ENCODE measurements at regions not wholly inside any gene's neighbourhood (a gene's known extent, or its start where the extent isn't known, plus 50 kb on each side); places are given as distances from the start of the nearest gene placed in this dataset.

GRCh38 chr2:187224989-187225388 is 223.1 kb downstream of the CALCRL start:
- dilution Hi-C loops (cut with MboI; ENCODE audit: extremely low pct_ligation_motif_present, low sequenced_read_pairs), result no loop called here
- H4K20me1 ChIP-seq (ENCODE audit: control insufficient read depth, extremely low read depth, insufficient read depth, low read length), result no peaks in the 10 kb centered on the region
- DNase-seq (ENCODE audit: low read depth, low spot score), result no peak

GRCh38 chr2:187220071-187220470 is 228.0 kb downstream of the CALCRL start:
- Histone ChIP-seq H3K4me1 (ENCODE audit: control insufficient read depth, extremely low read depth, insufficient read depth, low read length) (no peaks in the 10 kb centered on the region), H3K36me3 (ENCODE audit: control insufficient read depth in 2 of 2, extremely low read depth in 1 of 2, insufficient read depth in 2 of 2, low read length in 2 of 2) (no peaks in the 10 kb centered on the region), H3K9me1 (ENCODE audit: control insufficient read depth, extremely low read depth, insufficient read depth, low read length) (no peaks in the 10 kb centered on the region), H3K27me3 (ENCODE audit: control insufficient read depth, extremely low read depth, insufficient read depth, low read length) (no peaks in the 10 kb centered on the region), H3K4me3 (ENCODE audit: control insufficient read depth in 2 of 3, extremely low read depth in 1 of 3, insufficient read depth in 2 of 3, low read depth in 1 of 3, low read length in 3 of 3) (no peak overlapping the region), H4K20me1 (ENCODE audit: control insufficient read depth, extremely low read depth, insufficient read depth, low read length) (no peaks in the 10 kb centered on the region), H3K79me2 (ENCODE audit: control insufficient read depth, insufficient read depth, low read length) (no peaks in the 10 kb centered on the region), H3K4me2 (ENCODE audit: control insufficient read depth, extremely low read depth, insufficient read depth, low read depth, low read length) (no peak overlapping the region), H3K9me3 (ENCODE audit: control insufficient read depth, low read depth, low read length) (no peaks in the 10 kb centered on the region), H3K27ac (ENCODE audit: control insufficient read depth, insufficient read depth, low read length) (no peak overlapping the region), H2AFZ (ENCODE audit: control insufficient read depth, low read length) (no peak overlapping the region), H3K9ac (ENCODE audit: control insufficient read depth, extremely low read depth, insufficient read depth, low read length) (no peak overlapping the region)
- dilution Hi-C loops (cut with MboI; ENCODE audit: extremely low pct_ligation_motif_present, low sequenced_read_pairs), result no loop called here
- no peak for DNase-seq (ENCODE audit: low read depth, low spot score)
- TF ChIP-seq, protein P1, sequence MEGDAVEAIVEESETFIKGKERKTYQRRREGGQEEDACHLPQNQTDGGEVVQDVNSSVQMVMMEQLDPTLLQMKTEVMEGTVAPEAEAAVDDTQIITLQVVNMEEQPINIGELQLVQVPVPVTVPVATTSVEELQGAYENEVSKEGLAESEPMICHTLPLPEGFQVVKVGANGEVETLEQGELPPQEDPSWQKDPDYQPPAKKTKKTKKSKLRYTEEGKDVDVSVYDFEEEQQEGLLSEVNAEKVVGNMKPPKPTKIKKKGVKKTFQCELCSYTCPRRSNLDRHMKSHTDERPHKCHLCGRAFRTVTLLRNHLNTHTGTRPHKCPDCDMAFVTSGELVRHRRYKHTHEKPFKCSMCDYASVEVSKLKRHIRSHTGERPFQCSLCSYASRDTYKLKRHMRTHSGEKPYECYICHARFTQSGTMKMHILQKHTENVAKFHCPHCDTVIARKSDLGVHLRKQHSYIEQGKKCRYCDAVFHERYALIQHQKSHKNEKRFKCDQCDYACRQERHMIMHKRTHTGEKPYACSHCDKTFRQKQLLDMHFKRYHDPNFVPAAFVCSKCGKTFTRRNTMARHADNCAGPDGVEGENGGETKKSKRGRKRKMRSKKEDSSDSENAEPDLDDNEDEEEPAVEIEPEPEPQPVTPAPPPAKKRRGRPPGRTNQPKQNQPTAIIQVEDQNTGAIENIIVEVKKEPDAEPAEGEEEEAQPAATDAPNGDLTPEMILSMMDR (optimal IDR thresholded peaks at IDR 0.05 in 1 of 3, IDR thresholded peaks at IDR 0.05 in 1 of 3, conservative IDR thresholded peaks at IDR 0.05 in 1 of 3; ENCODE audit: extremely low read depth in 1 of 3, insufficient read depth in 2 of 3, low read length in 3 of 3), result no peak
- no peak for TF ChIP-seq EZH2 (IDR thresholded peaks at IDR 0.05; ENCODE audit: low read length)
- no peak for FAIRE-seq

More at GRCh38 chr2:187224989-187225388, 223.1 kb downstream of the CALCRL start:
- Histone ChIP-seq H3K27ac (ENCODE audit: control insufficient read depth, insufficient read depth, low read length) (no peak overlapping the region), H3K9me1 (ENCODE audit: control insufficient read depth, extremely low read depth, insufficient read depth, low read length) (no peaks in the 10 kb centered on the region), H3K9me3 (ENCODE audit: control insufficient read depth, low read depth, low read length) (no peaks in the 10 kb centered on the region), H3K27me3 (ENCODE audit: control insufficient read depth, extremely low read depth, insufficient read depth, low read length) (no peaks in the 10 kb centered on the region), H3K4me3 (ENCODE audit: control insufficient read depth in 2 of 3, extremely low read depth in 1 of 3, insufficient read depth in 2 of 3, low read depth in 1 of 3, low read length in 3 of 3) (no peak overlapping the region), H3K9ac (ENCODE audit: control insufficient read depth, extremely low read depth, insufficient read depth, low read length) (no peak overlapping the region), H3K4me1 (ENCODE audit: control insufficient read depth, extremely low read depth, insufficient read depth, low read length) (no peaks in the 10 kb centered on the region), H3K36me3 (ENCODE audit: control insufficient read depth in 2 of 2, extremely low read depth in 1 of 2, insufficient read depth in 2 of 2, low read length in 2 of 2) (no peaks in the 10 kb centered on the region), H2AFZ (ENCODE audit: control insufficient read depth, low read length) (no peak overlapping the region), H3K4me2 (ENCODE audit: control insufficient read depth, extremely low read depth, insufficient read depth, low read depth, low read length) (no peak overlapping the region), H3K79me2 (ENCODE audit: control insufficient read depth, insufficient read depth, low read length) (no peaks in the 10 kb centered on the region)
- TF ChIP-seq, protein P1 (optimal IDR thresholded peaks at IDR 0.05 in 1 of 3, IDR thresholded peaks at IDR 0.05 in 1 of 3, conservative IDR thresholded peaks at IDR 0.05 in 1 of 3; ENCODE audit: extremely low read depth in 1 of 3, insufficient read depth in 2 of 3, low read length in 3 of 3), result no peak
- no peak for TF ChIP-seq EZH2 (IDR thresholded peaks at IDR 0.05; ENCODE audit: low read length)
- FAIRE-seq, result no peak

Data from keratinocyte (primary cell).